Panc1 (cell line): ENCODE measurements at regions not wholly inside any gene's neighbourhood (a gene's known extent, or its start where the extent isn't known, plus 50 kb on each side); places are given as distances from the start of the nearest gene placed in this dataset.

ENCODE experiments used
- ATAC-seq: fragments of 200-7000 bp; cut with Tn5 transposase; 2 replicates; pipeline ENCODE4 v1.9.1; 2020; ENCODE audit warnings: mild to moderate bottlenecking, moderate library complexity
- BruUV-seq: library from RNA; stranded (reverse); fragments of 400-500 nt; replicated peaks from 2 replicates; lab custom pipeline; 2021; lab: Mats Ljungman, UMichigan
- CTCF ChIA-PET: fragments of 300-600 bp; sonication (Branson Sonifier 250); formaldehyde crosslinking; loops from one replicate; lab custom pipeline; 2022; ENCODE audit warnings: antibody characterized with exemption; lab: Charles Lee
- POLR2A ChIA-PET: fragments of 300-600 bp; sonication (Branson Sonifier 250); formaldehyde crosslinking; loops from one replicate; lab custom pipeline; 2022; ENCODE audit warnings: antibody characterized with exemption; lab: Charles Lee
- DNase-seq: peaks from one replicate; pipeline ENCODE4 v3.0.0-alpha.2; 2010; ENCODE audit warnings: low read depth, low spot score
- H3K27ac ChIP-seq: 2 replicates; pipeline ENCODE4 v1.5.1; 2011; ENCODE audit warnings: mild to moderate bottlenecking, low read length, inconsistent platforms
- H3K27me3 ChIP-seq: fragments of 200-500 bp; sonication (Bioruptor generic); 2 replicates; pipeline ENCODE4 v1.6.0; 2014; ENCODE audit warnings: low read length, inconsistent platforms; ENCODE audit not compliant: control insufficient read depth, insufficient read depth
- H3K36me3 ChIP-seq: fragments of 200-500 bp; sonication (Bioruptor generic); 2 replicates; pipeline ENCODE4 v1.5.1; 2014; ENCODE audit warnings: inconsistent platforms, mild to moderate bottlenecking, low read length, moderate library complexity; ENCODE audit not compliant: control insufficient read depth, insufficient read depth
- H3K4me1 ChIP-seq: 2 replicates; pipeline ENCODE4 v1.5.1; 2011; ENCODE audit warnings: inconsistent platforms, mild to moderate bottlenecking, low read length, moderate library complexity; ENCODE audit not compliant: control insufficient read depth, insufficient read depth
- H3K4me3 ChIP-seq, 2 experiments: 2 replicates each; pipeline ENCODE4 v1.5.1; 2011 to 2012; ENCODE audit warnings: low read depth in 2 of 2, low read length in 2 of 2, mild to moderate bottlenecking in 2 of 2, inconsistent platforms in 1 of 2, moderate library complexity in 1 of 2
- H3K9me3 ChIP-seq: fragments of 200-500 bp; sonication (Bioruptor generic); 2 replicates; pipeline ENCODE4 v1.5.1; 2014; ENCODE audit warnings: low read depth, mild to moderate bottlenecking, inconsistent platforms, low read length, moderate library complexity; ENCODE audit not compliant: control insufficient read depth, insufficient read depth
- CTCF ChIP-seq: fragments of 450-650 bp; IDR thresholded peaks from 2 replicates; pipeline ENCODE4 v1.5.1; 2017; ENCODE audit warnings: mild to moderate bottlenecking
- POLR2AphosphoS5 ChIP-seq: IDR thresholded peaks from 2 replicates; pipeline ENCODE4 v1.6.1; 2012; ENCODE audit warnings: mild to moderate bottlenecking, low read depth, low read length, moderate library complexity
- SIN3A ChIP-seq: IDR thresholded peaks from 2 replicates; pipeline ENCODE4 v1.6.1; 2012; ENCODE audit warnings: low read depth, mild to moderate bottlenecking, low read length, moderate library complexity, borderline replicate concordance; ENCODE audit not compliant: insufficient read depth
- TCF7L2 ChIP-seq: IDR thresholded peaks from 2 replicates; pipeline ENCODE4 v1.6.1; 2011; ENCODE audit warnings: mild to moderate bottlenecking, low read depth, low read length, inconsistent platforms
- in situ Hi-C: cut with HindIII; loops from 2 replicates; pipeline ENCODE4 v1.10.0; 2016; ENCODE audit warnings: low sequenced_read_pairs, low pct_unique_long_range_greater_than_20kb
- intact Hi-C: fragments of 100-400 bp; cut with micrococcal nuclease; formaldehyde crosslinking; loops from one replicate; pipeline ENCODE4 v1.10.0; 2022; ENCODE audit not compliant: unreplicated experiment
- TF ChIP-seq, protein P1 (sequence below), 2 experiments: IDR thresholded peaks; 2 replicates each; pipeline ENCODE4 v1.6.1; 2011 to 2012; ENCODE audit warnings: low read depth in 2 of 2, control low read depth in 1 of 2, low read length in 1 of 2, mild to moderate bottlenecking in 1 of 2, moderate library complexity in 1 of 2; ENCODE audit not compliant: insufficient read depth in 1 of 2

GRCh38 chr2:239568601-239569000, 167.8 kb upstream of the HDAC4 start:
- TF ChIP-seq, protein P1, sequence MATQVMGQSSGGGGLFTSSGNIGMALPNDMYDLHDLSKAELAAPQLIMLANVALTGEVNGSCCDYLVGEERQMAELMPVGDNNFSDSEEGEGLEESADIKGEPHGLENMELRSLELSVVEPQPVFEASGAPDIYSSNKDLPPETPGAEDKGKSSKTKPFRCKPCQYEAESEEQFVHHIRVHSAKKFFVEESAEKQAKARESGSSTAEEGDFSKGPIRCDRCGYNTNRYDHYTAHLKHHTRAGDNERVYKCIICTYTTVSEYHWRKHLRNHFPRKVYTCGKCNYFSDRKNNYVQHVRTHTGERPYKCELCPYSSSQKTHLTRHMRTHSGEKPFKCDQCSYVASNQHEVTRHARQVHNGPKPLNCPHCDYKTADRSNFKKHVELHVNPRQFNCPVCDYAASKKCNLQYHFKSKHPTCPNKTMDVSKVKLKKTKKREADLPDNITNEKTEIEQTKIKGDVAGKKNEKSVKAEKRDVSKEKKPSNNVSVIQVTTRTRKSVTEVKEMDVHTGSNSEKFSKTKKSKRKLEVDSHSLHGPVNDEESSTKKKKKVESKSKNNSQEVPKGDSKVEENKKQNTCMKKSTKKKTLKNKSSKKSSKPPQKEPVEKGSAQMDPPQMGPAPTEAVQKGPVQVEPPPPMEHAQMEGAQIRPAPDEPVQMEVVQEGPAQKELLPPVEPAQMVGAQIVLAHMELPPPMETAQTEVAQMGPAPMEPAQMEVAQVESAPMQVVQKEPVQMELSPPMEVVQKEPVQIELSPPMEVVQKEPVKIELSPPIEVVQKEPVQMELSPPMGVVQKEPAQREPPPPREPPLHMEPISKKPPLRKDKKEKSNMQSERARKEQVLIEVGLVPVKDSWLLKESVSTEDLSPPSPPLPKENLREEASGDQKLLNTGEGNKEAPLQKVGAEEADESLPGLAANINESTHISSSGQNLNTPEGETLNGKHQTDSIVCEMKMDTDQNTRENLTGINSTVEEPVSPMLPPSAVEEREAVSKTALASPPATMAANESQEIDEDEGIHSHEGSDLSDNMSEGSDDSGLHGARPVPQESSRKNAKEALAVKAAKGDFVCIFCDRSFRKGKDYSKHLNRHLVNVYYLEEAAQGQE (IDR thresholded peaks at IDR 0.05; ENCODE audit: insufficient read depth in 1 of 2, low read depth in 2 of 2, low read length in 1 of 2): no peak
- no peak for TF ChIP-seq POLR2AphosphoS5
- Histone ChIP-seq H3K36me3 (no peaks in the 10 kb centered on the region), H3K9me3 (no peaks in the 10 kb centered on the region), H3K4me3 (no peak overlapping the region), H3K27me3 (peaks cover 10% of the 10 kb centered on the region), H3K27ac (no peak overlapping the region), H3K4me1 (no peaks in the 10 kb centered on the region)
- ChIA-PET CTCF (no interaction called here), POLR2A (no interaction called here)
- no TSS peak for BruUV-seq
- ATAC-seq: no peak
- in situ Hi-C loops (no loop called here), intact Hi-C loops (no loop called here)
- DNase-seq: no peak

DNA sequence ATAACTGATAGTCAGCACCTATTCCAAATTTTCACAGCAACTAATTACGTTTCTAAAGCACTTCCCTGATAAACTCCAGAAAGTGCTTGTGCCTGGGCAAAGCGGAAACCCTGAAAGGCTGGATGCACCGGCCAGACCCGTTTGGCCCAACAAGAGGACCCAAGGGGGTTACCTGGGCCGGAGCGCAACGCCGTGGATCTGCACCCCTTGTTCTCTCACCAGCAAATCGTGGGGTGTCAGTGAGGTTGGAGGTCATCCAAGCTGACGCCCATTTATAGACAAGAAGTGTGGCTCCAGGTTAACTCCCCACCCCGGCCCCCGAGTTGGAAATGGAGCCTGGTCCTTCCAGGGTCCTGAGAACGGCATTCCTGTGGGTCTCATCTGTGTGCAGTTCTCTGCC, 167.0 kb upstream of the HDAC4 start:
- H3K27ac ChIP-seq: no peak overlapping the region
- no peaks in the 10 kb centered on the region for H3K4me1 ChIP-seq
- H3K4me3 ChIP-seq: no peak overlapping the region
- no peaks in the 10 kb centered on the region for H3K9me3 ChIP-seq
- in situ Hi-C loops: no loop called here
- ChIA-PET POLR2A (no interaction called here), CTCF (no interaction called here)
- ATAC-seq (no peak), DNase-seq (no peak)
- TF ChIP-seq TCF7L2: no peak
- no peak for TF ChIP-seq SIN3A
- no peak for TF ChIP-seq POLR2AphosphoS5
- TF ChIP-seq, protein P1 (IDR thresholded peaks at IDR 0.05; ENCODE audit: insufficient read depth in 1 of 2, low read depth in 2 of 2, low read length in 1 of 2): no peak
- TF ChIP-seq CTCF: no peak
- BruUV-seq: no TSS peak
- no peaks in the 10 kb centered on the region for H3K36me3 ChIP-seq
- intact Hi-C loops: no loop called here
- H3K27me3 ChIP-seq: peaks cover 8% of the 10 kb centered on the region
